ENCODE measurements at regions not wholly inside any gene's neighbourhood (a gene's known extent, or its start where the extent isn't known, plus 50 kb on each side); places are given as distances from the start of the nearest gene placed in this dataset.

GRCh38 chrX:44785652-44786051 is 58.2 kb upstream of the DUSP21 start:
- Histone ChIP-seq H3K4me1 (ENCODE audit: low read length) (no peaks in the 10 kb centered on the region), H3K9me3 (replicated peaks; ENCODE audit: insufficient read depth, low read length) (no peaks in the 10 kb centered on the region), H3K27me3 (replicated peaks; ENCODE audit: insufficient read depth, low read length) (no peaks in the 10 kb centered on the region), H3F3A (ENCODE audit: insufficient read depth, low read length) (no peaks in the 10 kb centered on the region), H3K9me2 (replicated peaks; ENCODE audit: insufficient read depth, low read length) (no peaks in the 10 kb centered on the region), H3K36me3 (replicated peaks; ENCODE audit: insufficient read depth, low read length) (no peaks in the 10 kb centered on the region), H2AFZ (ENCODE audit: low read length) (no peak overlapping the region), H3K4me3 (ENCODE audit: low read length) (no peak overlapping the region), H3K9ac (ENCODE audit: low read length) (no peak overlapping the region), H3K27ac (ENCODE audit: low read length) (no peak overlapping the region), H3K4me2 (ENCODE audit: low read depth, low read length) (no peak overlapping the region), H4K20me1 (ENCODE audit: insufficient read depth, low read length) (no peaks in the 10 kb centered on the region), H3K79me2 (ENCODE audit: low read length) (no peaks in the 10 kb centered on the region)
- TF ChIP-seq EZH2 (optimal IDR thresholded peaks at IDR 0.05; ENCODE audit: low read depth, low read length): no peak
- no peak for TF ChIP-seq CTCF (IDR thresholded peaks at IDR 0.05; ENCODE audit: low read length)
- no peak for TF ChIP-seq EZH2phosphoT487 (IDR thresholded peaks at IDR 0.05; ENCODE audit: low read length)
- DNase-seq: no peak

GRCh38 chrX:44784241-44784640 is 59.6 kb upstream of the DUSP21 start:
- no peaks in the 10 kb centered on the region for H4K20me1 ChIP-seq (ENCODE audit: insufficient read depth, low read length)
- H3K9me3 ChIP-seq (replicated peaks; ENCODE audit: insufficient read depth, low read length): no peaks in the 10 kb centered on the region
- H3K9ac ChIP-seq (ENCODE audit: low read length): no peak overlapping the region
- peak; percentile 7 for DNase-seq
- no peaks in the 10 kb centered on the region for H3F3A ChIP-seq (ENCODE audit: insufficient read depth, low read length)
- TF ChIP-seq EZH2phosphoT487 (IDR thresholded peaks at IDR 0.05; ENCODE audit: low read length) (no peak), EZH2 (optimal IDR thresholded peaks at IDR 0.05; ENCODE audit: low read depth, low read length) (no peak), CTCF (IDR thresholded peaks at IDR 0.05; ENCODE audit: low read length) (no peak)
- no peaks in the 10 kb centered on the region for H3K27me3 ChIP-seq (replicated peaks; ENCODE audit: insufficient read depth, low read length)
- H3K4me1 ChIP-seq (ENCODE audit: low read length): no peaks in the 10 kb centered on the region
- no peak overlapping the region for H3K4me3 ChIP-seq (ENCODE audit: low read length)
- no peaks in the 10 kb centered on the region for H3K36me3 ChIP-seq (replicated peaks; ENCODE audit: insufficient read depth, low read length)
- no peak overlapping the region for H3K4me2 ChIP-seq (ENCODE audit: low read depth, low read length)
- H2AFZ ChIP-seq (ENCODE audit: low read length): no peak overlapping the region
- no peak overlapping the region for H3K27ac ChIP-seq (ENCODE audit: low read length)
- H3K79me2 ChIP-seq (ENCODE audit: low read length): no peaks in the 10 kb centered on the region
- H3K9me2 ChIP-seq (replicated peaks; ENCODE audit: insufficient read depth, low read length): no peaks in the 10 kb centered on the region

- H4K20me1 ChIP-seq (ENCODE audit: insufficient read depth, low read length): no peaks in the 10 kb centered on the region
- no peaks in the 10 kb centered on the region for H3K36me3 ChIP-seq (replicated peaks; ENCODE audit: insufficient read depth, low read length)
- H3K4me2 ChIP-seq (ENCODE audit: low read depth, low read length): no peak overlapping the region
- no peaks in the 10 kb centered on the region for H3K27me3 ChIP-seq (replicated peaks; ENCODE audit: insufficient read depth, low read length)
- DNase-seq: no peak
- no peak overlapping the region for H3K4me3 ChIP-seq (ENCODE audit: low read length)
- H3K9me3 ChIP-seq (replicated peaks; ENCODE audit: insufficient read depth, low read length): no peaks in the 10 kb centered on the region
- H3K4me1 ChIP-seq (ENCODE audit: low read length): no peaks in the 10 kb centered on the region
- H3K9me2 ChIP-seq (replicated peaks; ENCODE audit: insufficient read depth, low read length): no peaks in the 10 kb centered on the region
- H3K9ac ChIP-seq (ENCODE audit: low read length): no peak overlapping the region
- H3F3A ChIP-seq (ENCODE audit: insufficient read depth, low read length): no peaks in the 10 kb centered on the region
- no peak overlapping the region for H3K27ac ChIP-seq (ENCODE audit: low read length)
- no peaks in the 10 kb centered on the region for H3K79me2 ChIP-seq (ENCODE audit: low read length)
- no peak for TF ChIP-seq EZH2phosphoT487 (IDR thresholded peaks at IDR 0.05; ENCODE audit: low read length)
- TF ChIP-seq EZH2 (optimal IDR thresholded peaks at IDR 0.05; ENCODE audit: low read depth, low read length): no peak
- no peak for TF ChIP-seq CTCF (IDR thresholded peaks at IDR 0.05; ENCODE audit: low read length)
- H2AFZ ChIP-seq (ENCODE audit: low read length): no peak overlapping the region
Observed at GRCh38 chrX:44778254-44778653, 65.6 kb upstream of the DUSP21 start.
